OCI-LY7 (cell line): ENCODE measurements at regions not wholly inside any gene's neighbourhood (a gene's known extent, or its start where the extent isn't known, plus 50 kb on each side); places are given as distances from the start of the nearest gene placed in this dataset.

Source experiments
- BruUV-seq: library from RNA; stranded (reverse); fragments of 400-500 nt; replicated peaks from 2 replicates; lab custom pipeline; 2021; lab: Mats Ljungman, UMichigan
- CTCF ChIA-PET: fragments of 300-600 bp; sonication (Branson Sonifier 250); formaldehyde crosslinking; loops from one replicate; lab custom pipeline; 2022; ENCODE audit warnings: antibody characterized with exemption; ENCODE audit not compliant: unreplicated experiment; lab: Charles Lee
- POLR2A ChIA-PET: fragments of 300-600 bp; sonication (Branson Sonifier 250); formaldehyde crosslinking; loops from one replicate; lab custom pipeline; 2022; ENCODE audit warnings: antibody characterized with exemption; lab: Charles Lee
- DNase-seq: peaks from one replicate; pipeline ENCODE4 v3.0.0-alpha.2; 2015; ENCODE audit warnings: low spot score
- H2AFZ ChIP-seq: fragments of 200-600 bp; sonication (generic), shearing (Covaris generic); 2 replicates; pipeline ENCODE4 v1.6.1; 2014; ENCODE audit warnings: mild to moderate bottlenecking, antibody characterized with exemption, low read length, moderate library complexity
- H3K27ac ChIP-seq: fragments of 200-600 bp; sonication (generic); 2 replicates; pipeline ENCODE4 v1.5.1; 2014; ENCODE audit warnings: mixed run types, low read depth, mild to moderate bottlenecking, moderate library complexity, low read length, inconsistent platforms; ENCODE audit not compliant: poor library complexity, severe bottlenecking
- H3K36me3 ChIP-seq: fragments of 200-600 bp; sonication (generic); 2 replicates; pipeline ENCODE4 v1.6.1; 2014; ENCODE audit warnings: mild to moderate bottlenecking, antibody characterized with exemption, low read length, moderate library complexity, mixed read lengths; ENCODE audit not compliant: insufficient read depth
- H3K4me1 ChIP-seq: fragments of 200-600 bp; sonication (generic); 2 replicates; pipeline ENCODE4 v1.5.1; 2014; ENCODE audit warnings: mild to moderate bottlenecking, low read length; ENCODE audit not compliant: insufficient read depth, poor library complexity, severe bottlenecking
- H3K4me2 ChIP-seq: fragments of 200-600 bp; sonication (generic); 2 replicates; pipeline ENCODE4 v1.6.1; 2014; ENCODE audit warnings: mild to moderate bottlenecking, low read length
- H3K4me3 ChIP-seq: fragments of 200-600 bp; sonication (generic); 2 replicates; pipeline ENCODE4 v1.5.1; 2014; ENCODE audit warnings: mild to moderate bottlenecking, low read depth, low read length; ENCODE audit not compliant: poor library complexity, severe bottlenecking
- H3K79me2 ChIP-seq: fragments of 200-600 bp; sonication (generic); 2 replicates; pipeline ENCODE4 v1.6.1; 2016; ENCODE audit warnings: low read depth, mild to moderate bottlenecking, low read length, moderate library complexity, mixed read lengths; ENCODE audit not compliant: insufficient read depth
- H3K9me2 ChIP-seq: fragments of 200-600 bp; sonication (generic); 2 replicates; pipeline ENCODE4 v1.6.1; 2016; ENCODE audit warnings: mild to moderate bottlenecking, low read length, mixed read lengths; ENCODE audit not compliant: insufficient read depth
- H3K9me3 ChIP-seq: fragments of 200-600 bp; sonication (generic); 2 replicates; pipeline ENCODE4 v1.6.1; 2014; ENCODE audit warnings: mild to moderate bottlenecking, mixed run types, low read length, mixed read lengths
- H4K20me1 ChIP-seq: fragments of 200-600 bp; sonication (generic); 2 replicates; pipeline ENCODE4 v1.6.1; 2014; ENCODE audit warnings: mild to moderate bottlenecking, antibody characterized with exemption, low read length, moderate library complexity, mixed read lengths; ENCODE audit not compliant: insufficient read depth
- CTCF ChIP-seq: fragments of 200-600 bp; sonication (generic); conservative IDR thresholded peaks from 2 replicates; pipeline ENCODE4 v1.5.1; 2014; ENCODE audit warnings: mild to moderate bottlenecking, antibody characterized with exemption, low read length, moderate library complexity, mixed read lengths
- EZH2phosphoT487 ChIP-seq: fragments of 200-600 bp; sonication (generic); IDR thresholded peaks from 2 replicates; pipeline ENCODE4 v1.6.1; 2018; ENCODE audit warnings: low read depth, borderline replicate concordance, mild to moderate bottlenecking, mixed run types, antibody characterized with exemption, low read length, moderate library complexity, mixed read lengths
- intact Hi-C: fragments of 100-400 bp; cut with micrococcal nuclease; formaldehyde crosslinking; loops from one replicate; pipeline ENCODE4 v1.10.0; 2022; ENCODE audit not compliant: unreplicated experiment

GRCh38 chr13:64626105-64626504 is 2604.0 kb downstream of the PCDH9 start:
- H4K20me1 ChIP-seq = no peaks in the 10 kb centered on the region
- TF ChIP-seq EZH2phosphoT487 (no peak), CTCF (no peak)
- H3K36me3 ChIP-seq = no peaks in the 10 kb centered on the region
- no peak overlapping the region for H2AFZ ChIP-seq
- no peaks in the 10 kb centered on the region for H3K79me2 ChIP-seq
- no peaks in the 10 kb centered on the region for H3K9me3 ChIP-seq
- H3K9me2 ChIP-seq = no peaks in the 10 kb centered on the region
- ChIA-PET POLR2A (no interaction called here), CTCF (no interaction called here)
- DNase-seq = no peak
- no peaks in the 10 kb centered on the region for H3K4me1 ChIP-seq
- intact Hi-C loops = no loop called here
- H3K4me2 ChIP-seq = no peak overlapping the region
- BruUV-seq = no TSS peak
- H3K27ac ChIP-seq = no peak overlapping the region
- H3K4me3 ChIP-seq = no peak overlapping the region

DNA sequence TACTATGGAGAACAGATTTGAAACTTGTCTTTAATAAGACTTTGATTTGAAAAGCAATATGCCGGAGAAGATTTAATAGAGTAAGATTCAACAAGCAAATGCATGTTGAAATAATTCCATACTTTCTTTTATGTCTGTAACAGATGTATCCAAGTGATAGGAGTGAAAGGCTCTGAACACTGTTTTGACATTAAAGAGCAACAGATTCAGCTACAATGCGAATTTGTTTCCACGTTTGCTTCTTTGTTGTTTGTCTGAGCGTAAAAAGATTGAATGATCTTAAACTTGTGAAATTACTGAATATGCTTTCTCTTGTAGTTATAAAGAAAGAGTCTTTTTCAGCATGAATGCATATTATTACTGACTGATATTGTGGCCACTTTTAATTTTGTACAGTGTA is 2612.9 kb downstream of the PCDH9 start:
- Histone ChIP-seq H3K27ac (no peak overlapping the region), H3K79me2 (no peaks in the 10 kb centered on the region), H3K9me3 (no peaks in the 10 kb centered on the region), H3K9me2 (no peaks in the 10 kb centered on the region), H3K4me2 (no peak overlapping the region), H2AFZ (no peak overlapping the region), H3K4me1 (no peaks in the 10 kb centered on the region), H4K20me1 (no peaks in the 10 kb centered on the region), H3K36me3 (no peaks in the 10 kb centered on the region), H3K4me3 (no peak overlapping the region)
- no TSS peak for BruUV-seq
- CTCF ChIA-PET = no interaction called here
- POLR2A ChIA-PET = no interaction called here
- intact Hi-C loops = no loop called here
- TF ChIP-seq CTCF (no peak), EZH2phosphoT487 (no peak)
- DNase-seq = no peak

GRCh38 chr13:64591971-64592370 is 2638.2 kb downstream of the PCDH9 start:
- CTCF ChIA-PET = no interaction called here
- H3K79me2 ChIP-seq = no peaks in the 10 kb centered on the region
- no peak overlapping the region for H3K4me2 ChIP-seq
- no peak overlapping the region for H2AFZ ChIP-seq
- no peaks in the 10 kb centered on the region for H3K4me1 ChIP-seq
- TF ChIP-seq CTCF (no peak), EZH2phosphoT487 (no peak)
- H3K9me3 ChIP-seq = no peaks in the 10 kb centered on the region
- H3K4me3 ChIP-seq = no peak overlapping the region
- intact Hi-C loops = no loop called here
- no TSS peak for BruUV-seq
- no peaks in the 10 kb centered on the region for H3K36me3 ChIP-seq
- POLR2A ChIA-PET = no interaction called here
- no peaks in the 10 kb centered on the region for H3K9me2 ChIP-seq
- H3K27ac ChIP-seq = no peak overlapping the region
- no peaks in the 10 kb centered on the region for H4K20me1 ChIP-seq
- DNase-seq = no peak
